ENCODE measurements at regions not wholly inside any gene's neighbourhood (a gene's known extent, or its start where the extent isn't known, plus 50 kb on each side); places are given as distances from the start of the nearest gene placed in this dataset.
A peak's percentile ranks its signal among the peaks of the same experiment; 100 is the strongest.

GRCh38 chr4:123217664-123218063 lies 178.9 kb upstream of the SPRY1 start:
- no peaks in the 10 kb centered on the region for H3K36me3 ChIP-seq (ENCODE audit: insufficient read depth, low read length, poor library complexity, severe bottlenecking)
- CTCF ChIA-PET = no interaction called here
- POLR2A ChIA-PET (ENCODE audit: low non-redundant PET) = no interaction called here
- H3K27ac ChIP-seq (ENCODE audit: low read depth, low read length, poor library complexity, severe bottlenecking) = peak overlapping the region; percentile 49
- TF ChIP-seq EZH2 (IDR thresholded peaks at IDR 0.05; ENCODE audit: borderline replicate concordance, low read depth, low read length, poor library complexity, severe bottlenecking) (no peak), CTCF (conservative IDR thresholded peaks at IDR 0.05; ENCODE audit: low read depth, low read length) (no peak)
- H3K9me3 ChIP-seq (ENCODE audit: low read depth, low read length, poor library complexity, severe bottlenecking) = no peaks in the 10 kb centered on the region
- no peaks in the 10 kb centered on the region for H3K27me3 ChIP-seq (replicated peaks; ENCODE audit: insufficient read depth, low read depth, low read length, poor library complexity)
- H3K4me3 ChIP-seq (ENCODE audit: low read depth, low read length, poor library complexity, severe bottlenecking) = no peak overlapping the region
- intact Hi-C loops (cut with micrococcal nuclease; ENCODE audit: unreplicated experiment) = no loop called here
- DNase-seq (ENCODE audit: low spot score) = peak; percentile 73
- no TSS peak for BruUV-seq (replicated peaks)
- H3K4me1 ChIP-seq (ENCODE audit: insufficient read depth, low read length, poor library complexity, severe bottlenecking) = peaks cover 16% of the 10 kb centered on the region

- Histone ChIP-seq H3K4me1 (ENCODE audit: insufficient read depth, low read length, poor library complexity, severe bottlenecking) (peaks cover 16% of the 10 kb centered on the region), H3K4me3 (ENCODE audit: low read depth, low read length, poor library complexity, severe bottlenecking) (no peak overlapping the region), H3K27me3 (replicated peaks; ENCODE audit: insufficient read depth, low read depth, low read length, poor library complexity) (no peaks in the 10 kb centered on the region), H3K27ac (ENCODE audit: low read depth, low read length, poor library complexity, severe bottlenecking) (no peak overlapping the region), H3K36me3 (ENCODE audit: insufficient read depth, low read length, poor library complexity, severe bottlenecking) (no peaks in the 10 kb centered on the region), H3K9me3 (ENCODE audit: low read depth, low read length, poor library complexity, severe bottlenecking) (no peaks in the 10 kb centered on the region)
- CTCF ChIA-PET = no interaction called here
- intact Hi-C loops (cut with micrococcal nuclease; ENCODE audit: unreplicated experiment) = no loop called here
- POLR2A ChIA-PET (ENCODE audit: low non-redundant PET) = no interaction called here
- no peak for TF ChIP-seq EZH2 (IDR thresholded peaks at IDR 0.05; ENCODE audit: borderline replicate concordance, low read depth, low read length, poor library complexity, severe bottlenecking)
- no peak for TF ChIP-seq CTCF (conservative IDR thresholded peaks at IDR 0.05; ENCODE audit: low read depth, low read length)
- no peak for DNase-seq (ENCODE audit: low spot score)
- BruUV-seq (replicated peaks) = no TSS peak
Measured at GRCh38 chr4:123218981-123219380, 177.6 kb upstream of the SPRY1 start.

- Histone ChIP-seq H3K4me1 (ENCODE audit: insufficient read depth, low read length, poor library complexity, severe bottlenecking) (peaks cover 23% of the 10 kb centered on the region), H3K36me3 (ENCODE audit: insufficient read depth, low read length, poor library complexity, severe bottlenecking) (no peaks in the 10 kb centered on the region), H3K4me3 (ENCODE audit: low read depth, low read length, poor library complexity, severe bottlenecking) (no peak overlapping the region), H3K27me3 (replicated peaks; ENCODE audit: insufficient read depth, low read depth, low read length, poor library complexity) (no peaks in the 10 kb centered on the region), H3K9me3 (ENCODE audit: low read depth, low read length, poor library complexity, severe bottlenecking) (no peaks in the 10 kb centered on the region), H3K27ac (ENCODE audit: low read depth, low read length, poor library complexity, severe bottlenecking) (no peak overlapping the region)
- no peak for TF ChIP-seq CTCF (conservative IDR thresholded peaks at IDR 0.05; ENCODE audit: low read depth, low read length)
- no peak for TF ChIP-seq EZH2 (IDR thresholded peaks at IDR 0.05; ENCODE audit: borderline replicate concordance, low read depth, low read length, poor library complexity, severe bottlenecking)
- BruUV-seq (replicated peaks) = no TSS peak
- CTCF ChIA-PET = no interaction called here
- intact Hi-C loops (cut with micrococcal nuclease; ENCODE audit: unreplicated experiment) = no loop called here
- POLR2A ChIA-PET (ENCODE audit: low non-redundant PET) = no interaction called here
- DNase-seq (ENCODE audit: low spot score) = no peak
Measured at GRCh38 chr4:123229286-123229685, 167.3 kb upstream of the SPRY1 start.

Data from A673 (cell line).